Stimulated activated naive B cell treated with anti-CD40 and anti-IgM and Interleukin-4, amounts not matched to agents 10 μg/mL and 1 μg/mL and 100 μg/mL, for 72 hours (primary cell): ENCODE measurements at regions not wholly inside any gene's neighbourhood (a gene's known extent, or its start where the extent isn't known, plus 50 kb on each side); places are given as distances from the start of the nearest gene placed in this dataset.
"Not testable (repeated sequence)": the region's sequence is repeated elsewhere in the genome, so short reads cannot be mapped to it uniquely, and the experiment has no call there.

Source experiments
- ATAC-seq, 2 donors: fragments of 150-1000 bp; cut with Tn5 transposase; replicated peaks; 2 replicates each; pipeline ENCODE4 v1.10.0; 2021; ENCODE audit warnings: moderate library complexity in 1 of 2
- DNase-seq: peaks from one replicate; pipeline ENCODE4 v3.0.0; 2021
- H3K27ac Mint-ChIP-seq: one replicate; pipeline ENCODE4 v1.8.0; 2022; ENCODE audit warnings: mild to moderate bottlenecking, mixed read lengths
- H3K27me3 Mint-ChIP-seq, 2 donors: one replicate each; pipeline ENCODE4 v1.8.0; 2022; ENCODE audit warnings: mixed read lengths in 2 of 2
- H3K36me3 Mint-ChIP-seq, 2 donors: one replicate each; pipeline ENCODE4 v1.8.0; 2022; ENCODE audit warnings: mixed read lengths in 2 of 2, mild to moderate bottlenecking in 1 of 2
- H3K4me1 Mint-ChIP-seq, 2 donors: one replicate each; pipeline ENCODE4 v1.8.0; 2022; ENCODE audit warnings: mixed read lengths in 2 of 2, mild to moderate bottlenecking in 1 of 2
- H3K4me3 Mint-ChIP-seq, 2 donors: one replicate each; pipeline ENCODE4 v1.8.0; 2022; ENCODE audit warnings: mild to moderate bottlenecking in 2 of 2, mixed read lengths in 2 of 2, moderate library complexity in 1 of 2
- H3K9me3 Mint-ChIP-seq, 2 donors: one replicate each; pipeline ENCODE4 v1.8.0; 2022; ENCODE audit warnings: mixed read lengths in 2 of 2, mild to moderate bottlenecking in 1 of 2

GRCh38 chr6:159427335-159427734, 258.1 kb downstream of the FNDC1 start:
- no peak overlapping the region for H3K27ac Mint-ChIP-seq
- no peaks in the 10 kb centered on the region for H3K36me3 Mint-ChIP-seq
- ATAC-seq (no peak), DNase-seq (no peak)
- H3K9me3 Mint-ChIP-seq: peaks cover 0 to 5% of the 10 kb centered on the region in 2 donors
- H3K27me3 Mint-ChIP-seq: peaks cover 6 to 14% of the 10 kb centered on the region in 2 donors
- H3K4me3 Mint-ChIP-seq: no peak overlapping the region
- no peaks in the 10 kb centered on the region for H3K4me1 Mint-ChIP-seq

GRCh38 chr6:159425421-159425820, 256.2 kb downstream of the FNDC1 start:
- H3K27ac Mint-ChIP-seq: no peak overlapping the region
- H3K9me3 Mint-ChIP-seq: peaks cover 0 to 5% of the 10 kb centered on the region in 2 donors
- no peaks in the 10 kb centered on the region for H3K36me3 Mint-ChIP-seq
- H3K27me3 Mint-ChIP-seq: peaks cover 6 to 19% of the 10 kb centered on the region in 2 donors
- DNase-seq (no peak), ATAC-seq (no peak)
- H3K4me3 Mint-ChIP-seq: no peak overlapping the region
- H3K4me1 Mint-ChIP-seq: no peaks in the 10 kb centered on the region

- Mint-ChIP-seq H3K4me3 (no peak overlapping the region), H3K27me3 (peaks cover 6 to 19% of the 10 kb centered on the region in 2 donors)
These were observed 253.1 kb downstream of the FNDC1 start for GRCh38 chr6:159422041-159422984.

GRCh38 chr6:159421586-159421985, 252.4 kb downstream of the FNDC1 start:
- ATAC-seq (no peak), DNase-seq (no peak)
- Mint-ChIP-seq H3K4me1 (no peaks in the 10 kb centered on the region), H3K36me3 (peaks cover 2 to 3% of the 10 kb centered on the region in 2 donors), H3K4me3 (no peak overlapping the region), H3K9me3 (peaks cover 4% of the 10 kb centered on the region in 2 donors), H3K27me3 (peaks cover 6 to 19% of the 10 kb centered on the region in 2 donors), H3K27ac (no peak overlapping the region)

More at GRCh38 chr6:159422041-159422984, 253.1 kb downstream of the FNDC1 start:
- Mint-ChIP-seq H3K4me1 (no peaks in the 10 kb centered on the region), H3K36me3 (peaks cover under 1 to 1% of the 10 kb centered on the region in 2 donors), H3K27ac (no peak overlapping the region), H3K9me3 (peaks cover 2 to 4% of the 10 kb centered on the region in 2 donors)
- ATAC-seq (peak in 1 of 2 donors; percentile 10), DNase-seq (no peak)

- DNase-seq (no peak), ATAC-seq (no peak)
- H3K36me3 Mint-ChIP-seq: peaks cover 3 to 7% of the 10 kb centered on the region in 2 donors
- no peak overlapping the region for H3K27ac Mint-ChIP-seq
- no peak overlapping the region for H3K4me3 Mint-ChIP-seq
- H3K4me1 Mint-ChIP-seq: no peaks in the 10 kb centered on the region
- peaks cover 9 to 16% of the 10 kb centered on the region in 2 donors for H3K9me3 Mint-ChIP-seq
- peaks cover 6 to 13% of the 10 kb centered on the region in 2 donors for H3K27me3 Mint-ChIP-seq
These were observed 249.8 kb downstream of the FNDC1 start for GRCh38 chr6:159418997-159419396.

GRCh38 chr6:159416891-159417560, 247.8 kb downstream of the FNDC1 start:
- H3K27me3 Mint-ChIP-seq: peaks cover 0 to 4% of the 10 kb centered on the region in 2 donors
- H3K4me3 Mint-ChIP-seq: no peak overlapping the region
- H3K4me1 Mint-ChIP-seq: no peaks in the 10 kb centered on the region
- DNase-seq (no peak), ATAC-seq (no peak)
- H3K27ac Mint-ChIP-seq: no peak overlapping the region
- peaks cover 3 to 7% of the 10 kb centered on the region in 2 donors for H3K36me3 Mint-ChIP-seq
- H3K9me3 Mint-ChIP-seq: peaks cover 9 to 16% of the 10 kb centered on the region in 2 donors

GRCh38 chr6:159415540-159415939, 246.3 kb downstream of the FNDC1 start:
- Mint-ChIP-seq H3K36me3 (peaks cover 3 to 7% of the 10 kb centered on the region in 2 donors), H3K9me3 (peaks cover 9 to 16% of the 10 kb centered on the region in 2 donors), H3K27me3 (no peaks in the 10 kb centered on the region), H3K4me1 (no peaks in the 10 kb centered on the region), H3K4me3 (no peak overlapping the region), H3K27ac (no peak overlapping the region)
- ATAC-seq (no peak), DNase-seq (no peak)

GRCh38 chr6:159414711-159415110, 245.5 kb downstream of the FNDC1 start:
- Mint-ChIP-seq H3K4me1 (no peaks in the 10 kb centered on the region), H3K36me3 (peaks cover 3 to 7% of the 10 kb centered on the region in 2 donors), H3K9me3 (peaks cover 12 to 16% of the 10 kb centered on the region in 2 donors), H3K4me3 (no peak overlapping the region), H3K27ac (no peak overlapping the region), H3K27me3 (no peaks in the 10 kb centered on the region)
- no peak for ATAC-seq
- DNase-seq: no peak

GRCh38 chr6:159407211-159407780, 238.1 kb downstream of the FNDC1 start:
- H3K9me3 Mint-ChIP-seq, ATAC-seq, H3K36me3 Mint-ChIP-seq, H3K4me1 Mint-ChIP-seq, H3K27me3 Mint-ChIP-seq, H3K4me3 Mint-ChIP-seq, DNase-seq, H3K27ac Mint-ChIP-seq: not testable (repeated sequence)

GRCh38 chr6:159404296-159404695, 235.1 kb downstream of the FNDC1 start:
- ATAC-seq (no peak), DNase-seq (no peak)
- Mint-ChIP-seq H3K27me3 (peaks cover 0 to 11% of the 10 kb centered on the region in 2 donors), H3K27ac (no peak overlapping the region), H3K4me3 (no peak overlapping the region), H3K36me3 (no peaks in the 10 kb centered on the region), H3K4me1 (no peaks in the 10 kb centered on the region), H3K9me3 (peaks cover 8 to 10% of the 10 kb centered on the region in 2 donors)

GRCh38 chr6:159400826-159401225, 231.6 kb downstream of the FNDC1 start:
- Mint-ChIP-seq H3K4me1 (no peaks in the 10 kb centered on the region), H3K27ac (no peak overlapping the region), H3K9me3 (no peaks in the 10 kb centered on the region), H3K4me3 (no peak overlapping the region), H3K27me3 (peaks cover 0 to 15% of the 10 kb centered on the region in 2 donors), H3K36me3 (no peaks in the 10 kb centered on the region)
- no peak for ATAC-seq
- DNase-seq: no peak

- H3K36me3 Mint-ChIP-seq: no peaks in the 10 kb centered on the region
- H3K27me3 Mint-ChIP-seq: peaks cover 5 to 15% of the 10 kb centered on the region in 2 donors
- H3K4me1 Mint-ChIP-seq: no peaks in the 10 kb centered on the region
- H3K4me3 Mint-ChIP-seq: no peak overlapping the region
- H3K27ac Mint-ChIP-seq: no peak overlapping the region
- DNase-seq (no peak), ATAC-seq (no peak)
- no peaks in the 10 kb centered on the region for H3K9me3 Mint-ChIP-seq
These were observed 230.6 kb downstream of the FNDC1 start for GRCh38 chr6:159399751-159400221.

GRCh38 chr6:159398633-159399032, 229.4 kb downstream of the FNDC1 start:
- Mint-ChIP-seq H3K27me3 (peaks cover 16 to 27% of the 10 kb centered on the region in 2 donors), H3K27ac (no peak overlapping the region), H3K9me3 (peaks cover 2 to 3% of the 10 kb centered on the region in 2 donors), H3K4me3 (no peak overlapping the region), H3K4me1 (no peaks in the 10 kb centered on the region), H3K36me3 (peaks cover 0 to 2% of the 10 kb centered on the region in 2 donors)
- ATAC-seq: no peak
- DNase-seq: no peak

GRCh38 chr6:159397753-159398152, 228.6 kb downstream of the FNDC1 start:
- Mint-ChIP-seq H3K9me3 (peaks cover 7 to 11% of the 10 kb centered on the region in 2 donors), H3K27ac (peak overlapping the region; percentile 21), H3K4me1 (no peaks in the 10 kb centered on the region), H3K4me3 (no peak overlapping the region), H3K27me3 (peaks cover 20 to 36% of the 10 kb centered on the region in 2 donors), H3K36me3 (peaks cover 0 to 2% of the 10 kb centered on the region in 2 donors)
- ATAC-seq (no peak), DNase-seq (no peak)
